WERI-Rb-1 (cell line): ENCODE measurements at regions not wholly inside any gene's neighbourhood (a gene's known extent, or its start where the extent isn't known, plus 50 kb on each side); places are given as distances from the start of the nearest gene placed in this dataset.

Source experiments
- DNase-seq: peaks from one replicate; pipeline ENCODE4 v3.0.0-alpha.2; 2020
- H3K27ac ChIP-seq: fragments of 250-450 bp; sonication (Bioruptor Pico); 2 replicates; pipeline ENCODE4 v1.5.1; 2020; ENCODE audit warnings: mild to moderate bottlenecking, moderate library complexity
- H3K27me3 ChIP-seq: fragments of 250-450 bp; sonication (Bioruptor Pico); 2 replicates; pipeline ENCODE4 v1.5.1; 2021; ENCODE audit warnings: mild to moderate bottlenecking, low read depth, moderate library complexity; ENCODE audit not compliant: insufficient read depth, severe bottlenecking
- H3K36me3 ChIP-seq: fragments of 250-450 bp; sonication (Bioruptor Pico); 2 replicates; pipeline ENCODE4 v1.5.1; 2020; ENCODE audit warnings: mild to moderate bottlenecking, moderate library complexity
- H3K4me3 ChIP-seq: 2 replicates; pipeline ENCODE4 v1.5.1; 2011; ENCODE audit warnings: low read depth, mild to moderate bottlenecking, control low read depth, low read length
- H3K9me3 ChIP-seq: fragments of 250-450 bp; sonication (Bioruptor Pico); 2 replicates; pipeline ENCODE4 v1.5.1; 2021; ENCODE audit warnings: mild to moderate bottlenecking, moderate library complexity; ENCODE audit not compliant: severe bottlenecking
- CTCF ChIP-seq: IDR thresholded peaks from 2 replicates; pipeline ENCODE4 v1.5.1; 2011; ENCODE audit warnings: low read depth, mild to moderate bottlenecking, control low read depth, inconsistent platforms, low read length

GRCh38 chr1:100609849-100610248, 71.9 kb downstream of the GPR88 start:
- no peak for DNase-seq
- no peak overlapping the region for H3K27ac ChIP-seq
- no peak for TF ChIP-seq CTCF
- no peaks in the 10 kb centered on the region for H3K36me3 ChIP-seq
- no peaks in the 10 kb centered on the region for H3K27me3 ChIP-seq
- no peak overlapping the region for H3K4me3 ChIP-seq
- no peaks in the 10 kb centered on the region for H3K9me3 ChIP-seq

GRCh38 chr1:100611086-100611485, 73.1 kb downstream of the GPR88 start:
- Histone ChIP-seq H3K36me3 (no peaks in the 10 kb centered on the region), H3K27ac (no peak overlapping the region), H3K9me3 (no peaks in the 10 kb centered on the region), H3K27me3 (no peaks in the 10 kb centered on the region), H3K4me3 (no peak overlapping the region)
- no peak for TF ChIP-seq CTCF
- DNase-seq = no peak

- no peaks in the 10 kb centered on the region for H3K36me3 ChIP-seq
- no peak for TF ChIP-seq CTCF
- no peaks in the 10 kb centered on the region for H3K27me3 ChIP-seq
- no peak overlapping the region for H3K27ac ChIP-seq
- H3K9me3 ChIP-seq = no peaks in the 10 kb centered on the region
- no peak for DNase-seq
- no peak overlapping the region for H3K4me3 ChIP-seq
These were observed 74.6 kb downstream of the GPR88 start for GRCh38 chr1:100612540-100612939.

GRCh38 chr1:100613817-100614559, 76.0 kb downstream of the GPR88 start:
- Histone ChIP-seq H3K27ac (no peak overlapping the region), H3K27me3 (no peaks in the 10 kb centered on the region)

GRCh38 chr1:100614570-100614969, 76.6 kb downstream of the GPR88 start:
- no peaks in the 10 kb centered on the region for H3K27me3 ChIP-seq

More at GRCh38 chr1:100613817-100614559, 76.0 kb downstream of the GPR88 start:
- Histone ChIP-seq H3K9me3 (no peaks in the 10 kb centered on the region), H3K4me3 (no peak overlapping the region), H3K36me3 (no peaks in the 10 kb centered on the region)
- DNase-seq = no peak
- no peak for TF ChIP-seq CTCF

More at GRCh38 chr1:100614570-100614969, 76.6 kb downstream of the GPR88 start:
- Histone ChIP-seq H3K36me3 (no peaks in the 10 kb centered on the region), H3K4me3 (no peak overlapping the region), H3K9me3 (no peaks in the 10 kb centered on the region), H3K27ac (no peak overlapping the region)
- no peak for DNase-seq
- TF ChIP-seq CTCF = no peak
